GM18867 (cell line): ENCODE measurements at regions not wholly inside any gene's neighbourhood (a gene's known extent, or its start where the extent isn't known, plus 50 kb on each side); places are given as distances from the start of the nearest gene placed in this dataset.

Source experiments
- ATAC-seq: cut with Tn5 transposase; IDR thresholded peaks from one replicate; pipeline ENCODE4 v1.9.1; 2021; ENCODE audit warnings: mild to moderate bottlenecking, moderate library complexity; ENCODE audit not compliant: unreplicated experiment

GRCh38 chr9:73446306-73446705, 294.6 kb downstream of the ANXA1 start:
- no peak for ATAC-seq

- ATAC-seq: no peak
These were observed 299.3 kb downstream of the ANXA1 start for GRCh38 chr9:73451003-73451402.

- no peak for ATAC-seq
These were observed 308.2 kb downstream of the ANXA1 start for GRCh38 chr9:73459817-73460216.

- no peak for ATAC-seq
These were observed 317.1 kb downstream of the ANXA1 start for GRCh38 chr9:73468716-73469115.

- no peak for ATAC-seq
These were observed 319.1 kb downstream of the ANXA1 start for GRCh38 chr9:73470766-73471165.

- ATAC-seq: no peak
These were observed 322.4 kb downstream of the ANXA1 start for GRCh38 chr9:73474002-73474600.

- no peak for ATAC-seq
These were observed 323.0 kb downstream of the ANXA1 start for GRCh38 chr9:73474625-73475024.

GRCh38 chr9:73494894-73495293, 343.2 kb downstream of the ANXA1 start:
- no peak for ATAC-seq

GRCh38 chr9:73497796-73498195, 346.1 kb downstream of the ANXA1 start:
- no peak for ATAC-seq

- no peak for ATAC-seq
These were observed 363.6 kb downstream of the ANXA1 start for GRCh38 chr9:73515216-73515615.

- ATAC-seq: no peak
These were observed 371.7 kb downstream of the ANXA1 start for GRCh38 chr9:73523391-73523790.

GRCh38 chr9:73525350-73525749, 373.7 kb downstream of the ANXA1 start:
- no peak for ATAC-seq

- no peak for ATAC-seq
These were observed 375.9 kb downstream of the ANXA1 start for GRCh38 chr9:73527521-73527920.

- ATAC-seq: no peak
These were observed 377.3 kb downstream of the ANXA1 start for GRCh38 chr9:73528926-73529325.

- ATAC-seq: no peak
These were observed 378.0 kb downstream of the ANXA1 start for GRCh38 chr9:73529666-73530065.

GRCh38 chr9:73531051-73531532, 379.4 kb downstream of the ANXA1 start:
- no peak for ATAC-seq

- peak; percentile 83 for ATAC-seq
These were observed 380.0 kb downstream of the ANXA1 start for GRCh38 chr9:73531658-73532057.

- ATAC-seq: no peak
These were observed 381.3 kb downstream of the ANXA1 start for GRCh38 chr9:73532985-73533384.

- ATAC-seq: no peak
These were observed 384.7 kb downstream of the ANXA1 start for GRCh38 chr9:73536403-73536802.

- no peak for ATAC-seq
These were observed 385.9 kb downstream of the ANXA1 start for GRCh38 chr9:73537561-73537960.

- ATAC-seq: no peak
These were observed 388.3 kb downstream of the ANXA1 start for GRCh38 chr9:73539881-73540390.

- peak; percentile 47 for ATAC-seq
These were observed 390.3 kb downstream of the ANXA1 start for GRCh38 chr9:73541923-73542322.

GRCh38 chr9:73543727-73544126, 392.1 kb downstream of the ANXA1 start:
- ATAC-seq: no peak
